ENCODE measurements at regions not wholly inside any gene's neighbourhood (a gene's known extent, or its start where the extent isn't known, plus 50 kb on each side); places are given as distances from the start of the nearest gene placed in this dataset.

DNA sequence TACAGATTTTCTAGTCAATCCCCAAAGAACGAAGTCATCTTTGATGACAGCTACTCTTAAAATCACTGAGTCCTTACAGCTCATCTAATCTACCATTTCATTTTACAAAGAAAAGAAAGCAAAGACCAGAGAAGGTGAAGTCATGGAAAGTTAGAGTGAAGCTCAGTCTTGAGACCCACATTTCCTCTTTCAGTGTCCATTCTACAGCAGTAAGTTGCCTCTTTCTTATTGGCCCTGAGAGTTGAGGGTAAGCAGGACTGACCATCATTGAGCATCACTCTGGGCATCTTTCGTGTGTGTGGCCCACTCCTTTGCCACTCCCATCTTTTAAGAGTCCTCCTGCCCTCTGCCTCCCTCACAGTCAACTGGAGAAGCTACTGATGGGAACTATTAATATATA lies 251.8 kb upstream of the NR4A3 start:
- H3K4me1 ChIP-seq: no peaks in the 10 kb centered on the region
- WGBS: 93% methylated on average over 2 of the region's 2 CpGs
- TF ChIP-seq EP300 (IDR thresholded peaks at IDR 0.05) (no peak), POLR2A (IDR thresholded peaks at IDR 0.05) (no peak), POLR2AphosphoS5 (IDR thresholded peaks at IDR 0.05) (no peak)
- TF ChIP-seq, protein P1, sequence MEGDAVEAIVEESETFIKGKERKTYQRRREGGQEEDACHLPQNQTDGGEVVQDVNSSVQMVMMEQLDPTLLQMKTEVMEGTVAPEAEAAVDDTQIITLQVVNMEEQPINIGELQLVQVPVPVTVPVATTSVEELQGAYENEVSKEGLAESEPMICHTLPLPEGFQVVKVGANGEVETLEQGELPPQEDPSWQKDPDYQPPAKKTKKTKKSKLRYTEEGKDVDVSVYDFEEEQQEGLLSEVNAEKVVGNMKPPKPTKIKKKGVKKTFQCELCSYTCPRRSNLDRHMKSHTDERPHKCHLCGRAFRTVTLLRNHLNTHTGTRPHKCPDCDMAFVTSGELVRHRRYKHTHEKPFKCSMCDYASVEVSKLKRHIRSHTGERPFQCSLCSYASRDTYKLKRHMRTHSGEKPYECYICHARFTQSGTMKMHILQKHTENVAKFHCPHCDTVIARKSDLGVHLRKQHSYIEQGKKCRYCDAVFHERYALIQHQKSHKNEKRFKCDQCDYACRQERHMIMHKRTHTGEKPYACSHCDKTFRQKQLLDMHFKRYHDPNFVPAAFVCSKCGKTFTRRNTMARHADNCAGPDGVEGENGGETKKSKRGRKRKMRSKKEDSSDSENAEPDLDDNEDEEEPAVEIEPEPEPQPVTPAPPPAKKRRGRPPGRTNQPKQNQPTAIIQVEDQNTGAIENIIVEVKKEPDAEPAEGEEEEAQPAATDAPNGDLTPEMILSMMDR (IDR thresholded peaks at IDR 0.05): no peak
- H3K36me3 ChIP-seq: no peaks in the 10 kb centered on the region
- no peak overlapping the region for H3K4me3 ChIP-seq
- no peaks in the 10 kb centered on the region for H3K27me3 ChIP-seq
- no peaks in the 10 kb centered on the region for H3K9me3 ChIP-seq
- no peak overlapping the region for H3K27ac ChIP-seq
- no peak for DNase-seq (ENCODE audit: low spot score in 2 of 2)

DNA sequence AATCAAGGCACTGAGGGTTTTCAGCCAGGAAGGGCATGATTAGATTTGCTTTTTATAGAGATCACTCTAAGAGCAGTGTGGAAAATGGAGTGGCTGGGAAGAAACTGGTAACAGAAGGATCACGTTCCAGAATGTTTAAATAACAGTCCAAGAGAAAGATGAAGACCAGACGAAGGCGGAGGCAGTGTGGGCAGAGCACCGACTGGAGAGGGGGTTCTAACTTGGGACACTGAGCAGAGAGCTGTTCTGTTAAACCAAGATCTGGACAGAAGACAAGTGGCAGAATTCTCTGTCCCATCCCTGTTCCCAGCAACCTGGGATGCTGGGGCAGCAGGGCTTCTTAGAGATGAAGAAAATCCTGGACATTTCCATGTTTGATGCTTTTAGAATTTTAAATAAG lies 249.1 kb upstream of the NR4A3 start:
- Histone ChIP-seq H3K27ac (no peak overlapping the region), H3K9me3 (no peaks in the 10 kb centered on the region), H3K4me3 (no peak overlapping the region), H3K27me3 (no peaks in the 10 kb centered on the region), H3K36me3 (no peaks in the 10 kb centered on the region), H3K4me1 (no peaks in the 10 kb centered on the region)
- WGBS: 88% methylated on average over 4 of the region's 4 CpGs
- TF ChIP-seq, protein P1 (IDR thresholded peaks at IDR 0.05): no peak
- TF ChIP-seq POLR2AphosphoS5 (IDR thresholded peaks at IDR 0.05): no peak
- TF ChIP-seq EP300 (IDR thresholded peaks at IDR 0.05): no peak
- no peak for TF ChIP-seq POLR2A (IDR thresholded peaks at IDR 0.05)
- DNase-seq (ENCODE audit: low spot score in 2 of 2): no peak

DNA sequence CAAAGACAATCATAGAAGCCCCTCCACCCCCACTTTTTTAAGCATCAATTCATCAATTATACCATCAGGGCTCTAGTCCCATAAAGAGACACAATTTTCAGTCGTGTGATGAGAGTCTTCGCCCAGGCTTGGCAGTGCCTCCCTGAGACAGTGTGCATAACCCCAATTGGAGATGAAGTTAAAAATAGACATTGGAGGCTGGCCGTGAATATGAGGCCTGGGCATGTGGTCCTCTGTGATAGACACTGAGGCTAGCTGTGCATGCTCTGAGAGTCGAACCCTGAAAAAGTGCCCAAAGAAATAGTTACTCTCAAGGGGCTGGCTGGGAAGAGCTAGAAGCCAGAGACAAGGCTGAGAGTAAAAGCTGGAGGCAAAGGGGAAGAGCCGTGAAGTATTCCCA lies 248.6 kb upstream of the NR4A3 start:
- WGBS: 65% methylated on average over 5 of the region's 5 CpGs
- no peak for DNase-seq (ENCODE audit: low spot score in 2 of 2)
- Histone ChIP-seq H3K27ac (no peak overlapping the region), H3K4me1 (no peaks in the 10 kb centered on the region), H3K9me3 (no peaks in the 10 kb centered on the region), H3K27me3 (no peaks in the 10 kb centered on the region), H3K36me3 (no peaks in the 10 kb centered on the region), H3K4me3 (no peak overlapping the region)
- TF ChIP-seq, protein P1 (IDR thresholded peaks at IDR 0.05): no peak
- TF ChIP-seq POLR2A (IDR thresholded peaks at IDR 0.05): no peak
- TF ChIP-seq POLR2AphosphoS5 (IDR thresholded peaks at IDR 0.05): no peak
- TF ChIP-seq EP300 (IDR thresholded peaks at IDR 0.05): no peak

DNA sequence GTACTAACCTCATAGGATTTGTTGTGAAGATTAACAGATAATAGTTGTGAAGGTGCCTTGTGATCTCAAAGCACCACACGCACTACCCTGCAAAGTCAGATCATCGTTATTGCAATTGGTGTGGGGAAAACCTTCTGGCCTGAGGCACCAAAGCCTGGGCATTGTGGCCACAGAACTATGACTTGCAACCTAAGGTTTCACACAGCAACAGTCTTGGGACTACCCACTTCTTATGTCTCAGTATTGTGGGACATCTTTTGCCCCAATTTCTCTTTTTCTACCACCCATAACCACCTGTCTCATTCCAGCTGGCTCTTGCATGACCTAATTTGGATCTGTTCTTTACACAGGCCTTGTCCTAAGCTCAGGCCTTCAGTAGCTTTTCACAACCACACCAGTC lies 247.8 kb upstream of the NR4A3 start:
- no peak overlapping the region for H3K27ac ChIP-seq
- H3K27me3 ChIP-seq: no peaks in the 10 kb centered on the region
- H3K4me1 ChIP-seq: no peaks in the 10 kb centered on the region
- no peaks in the 10 kb centered on the region for H3K36me3 ChIP-seq
- H3K4me3 ChIP-seq: no peak overlapping the region
- TF ChIP-seq, protein P1 (IDR thresholded peaks at IDR 0.05): no peak
- TF ChIP-seq EP300 (IDR thresholded peaks at IDR 0.05) (no peak), POLR2AphosphoS5 (IDR thresholded peaks at IDR 0.05) (no peak)
- DNase-seq (ENCODE audit: low spot score in 2 of 2): no peak
- WGBS: 91% methylated on average over 2 of the region's 2 CpGs
- no peaks in the 10 kb centered on the region for H3K9me3 ChIP-seq

DNA sequence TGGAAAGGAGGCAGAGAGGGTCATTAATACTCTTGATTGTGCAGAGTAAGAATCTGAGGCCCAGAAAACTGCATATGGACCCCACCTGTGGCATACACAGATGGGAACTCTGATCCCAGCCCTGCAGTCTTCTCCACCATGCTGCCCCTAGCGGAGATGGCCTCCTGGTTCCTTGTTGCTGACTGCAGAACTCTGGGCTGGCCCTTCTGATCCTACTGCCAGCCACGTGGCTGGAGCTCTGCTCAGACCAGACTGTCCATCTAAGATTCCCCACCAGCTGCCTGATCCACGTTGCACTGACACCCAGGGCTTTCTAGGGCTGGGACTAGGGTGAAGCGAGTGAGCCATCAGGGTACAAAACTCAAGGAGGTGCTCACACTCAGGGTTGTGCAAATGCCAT lies 245.7 kb upstream of the NR4A3 start:
- TF ChIP-seq POLR2AphosphoS5 (IDR thresholded peaks at IDR 0.05) (no peak), POLR2A (IDR thresholded peaks at IDR 0.05) (no peak), EP300 (IDR thresholded peaks at IDR 0.05) (no peak)
- TF ChIP-seq, protein P1 (IDR thresholded peaks at IDR 0.05): no peak
- Histone ChIP-seq H3K36me3 (no peaks in the 10 kb centered on the region), H3K9me3 (no peaks in the 10 kb centered on the region), H3K27ac (no peak overlapping the region), H3K4me3 (no peak overlapping the region), H3K27me3 (no peaks in the 10 kb centered on the region), H3K4me1 (no peaks in the 10 kb centered on the region)
- 73% methylated on average over 4 of the region's 4 CpGs for WGBS
- DNase-seq (ENCODE audit: low spot score in 2 of 2): no peak
